HG02870 (cell line): ENCODE measurements at regions not wholly inside any gene's neighbourhood (a gene's known extent, or its start where the extent isn't known, plus 50 kb on each side); places are given as distances from the start of the nearest gene placed in this dataset.

Experiments
- ATAC-seq: cut with Tn5 transposase; IDR thresholded peaks from one replicate; pipeline ENCODE4 v1.9.1; 2021; ENCODE audit warnings: mild to moderate bottlenecking, moderate library complexity; ENCODE audit not compliant: unreplicated experiment

DNA sequence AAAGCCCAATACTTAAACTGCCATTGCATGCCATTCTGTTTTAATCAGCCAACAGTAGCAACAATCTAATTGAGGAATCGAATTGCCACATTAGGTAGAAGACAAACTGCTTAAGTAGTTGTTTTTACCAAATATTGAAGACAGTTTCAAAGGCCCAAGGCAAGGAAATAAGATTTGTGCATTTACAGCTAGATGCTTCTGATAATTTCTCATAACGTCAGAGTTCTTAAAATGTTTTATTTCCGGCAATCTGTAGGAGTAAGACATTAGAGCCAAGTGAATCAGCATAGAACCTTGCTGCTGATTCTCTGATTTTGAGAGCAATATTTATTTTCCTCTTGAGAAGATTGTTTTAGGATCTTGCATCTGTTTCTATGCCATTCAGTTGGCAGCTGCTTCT lies 174.3 kb downstream of the RBM43 start:
- ATAC-seq: no peak

DNA sequence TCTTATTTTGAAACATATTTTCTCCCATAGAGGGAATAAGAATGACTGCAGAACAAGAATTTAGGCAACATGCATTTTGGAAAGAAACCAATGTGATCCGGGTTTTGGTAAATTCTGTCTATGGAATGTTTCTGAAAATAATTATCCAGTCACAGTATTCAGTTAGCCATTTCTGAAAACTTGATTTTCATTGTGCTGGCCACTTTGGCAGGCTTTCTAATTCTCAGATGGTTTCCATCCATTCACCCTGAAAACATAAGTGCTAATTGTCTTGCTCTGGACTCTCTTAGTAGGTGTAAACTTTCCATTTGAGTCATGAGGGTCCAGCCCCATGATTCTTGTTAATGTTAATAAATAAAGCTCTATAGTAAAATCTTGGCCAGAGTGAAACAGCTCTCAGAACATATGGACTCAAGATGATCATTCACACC lies 176.5 kb downstream of the RBM43 start:
- ATAC-seq: no peak

GRCh38 chr2:151083856-151084795 lies 177.5 kb downstream of the RBM43 start:
- ATAC-seq: no peak

GRCh38 chr2:151078889-151079288 lies 182.8 kb downstream of the RBM43 start:
- ATAC-seq: no peak

GRCh38 chr2:151071906-151072305 lies 189.8 kb downstream of the RBM43 start:
- ATAC-seq: no peak

- ATAC-seq: no peak
These were observed 190.3 kb downstream of the RBM43 start for GRCh38 chr2:151071382-151071781.

GRCh38 chr2:151070253-151070652 lies 191.4 kb downstream of the RBM43 start:
- ATAC-seq: no peak

DNA sequence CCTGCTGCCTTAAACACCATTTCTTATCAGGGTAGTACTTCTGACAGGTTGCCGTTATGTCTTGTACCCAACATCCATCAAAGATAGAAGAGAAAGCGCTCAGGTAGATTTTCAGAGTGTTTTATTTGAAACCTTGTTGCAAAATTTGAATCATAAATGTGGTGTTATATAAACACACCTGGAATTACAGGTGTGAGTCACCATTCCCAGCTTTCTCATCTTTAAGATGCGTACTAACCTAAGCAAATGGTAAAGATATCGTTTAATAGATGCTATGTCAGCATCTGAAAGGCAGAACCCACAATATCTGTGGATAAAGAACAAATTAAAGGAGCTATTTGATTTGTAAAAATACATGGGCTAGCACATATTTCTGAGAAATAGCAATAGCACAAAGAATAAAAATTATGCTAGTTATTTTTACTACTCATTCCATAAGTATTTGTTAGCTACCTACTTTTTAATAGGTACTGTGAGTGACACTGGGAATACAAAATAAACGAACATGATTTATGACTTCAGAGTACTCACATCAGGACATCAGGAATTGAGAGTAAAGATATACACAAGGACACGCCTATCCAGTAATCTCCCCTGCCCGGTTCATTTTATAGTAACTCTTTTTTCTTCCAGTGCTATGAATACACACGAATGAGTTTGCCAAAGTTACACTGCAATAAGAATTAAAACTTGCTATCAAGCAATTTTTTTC lies 193.8 kb downstream of the RBM43 start:
- ATAC-seq: no peak

- ATAC-seq: no peak
These were observed 198.4 kb downstream of the RBM43 start for GRCh38 chr2:151063271-151063670.

DNA sequence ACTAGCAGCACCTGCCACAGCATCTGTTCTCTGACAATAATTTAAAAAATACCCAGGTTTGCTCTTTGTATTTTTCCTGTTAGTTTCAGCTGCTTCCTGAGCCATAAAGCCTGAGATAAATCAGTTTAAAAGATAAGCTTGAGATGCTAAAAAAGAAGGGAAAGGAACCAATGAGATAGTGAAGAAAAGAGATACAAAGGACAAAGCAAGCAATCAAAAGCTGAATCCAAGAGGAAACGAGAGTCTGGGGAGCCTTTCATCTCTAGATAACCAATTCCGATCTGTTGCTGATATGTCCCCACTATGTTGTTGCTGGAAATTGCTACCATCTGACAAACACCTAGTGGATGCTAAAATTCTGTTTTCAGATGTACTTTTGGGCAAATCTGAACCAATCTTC lies 201.4 kb downstream of the RBM43 start:
- no peak for ATAC-seq

GRCh38 chr2:151056870-151057269 lies 204.8 kb downstream of the RBM43 start:
- ATAC-seq: no peak

- ATAC-seq: no peak
These were observed 208.0 kb downstream of the RBM43 start for GRCh38 chr2:151053661-151053990.

GRCh38 chr2:151052850-151053660 lies 208.6 kb downstream of the RBM43 start:
- ATAC-seq: no peak

GRCh38 chr2:151051574-151052220 lies 210.0 kb downstream of the RBM43 start:
- peak; percentile 90 for ATAC-seq

- ATAC-seq: no peak
These were observed 211.9 kb downstream of the RBM43 start for GRCh38 chr2:151049746-151050145.

GRCh38 chr2:151048331-151049054 lies 213.2 kb downstream of the RBM43 start:
- no peak for ATAC-seq

DNA sequence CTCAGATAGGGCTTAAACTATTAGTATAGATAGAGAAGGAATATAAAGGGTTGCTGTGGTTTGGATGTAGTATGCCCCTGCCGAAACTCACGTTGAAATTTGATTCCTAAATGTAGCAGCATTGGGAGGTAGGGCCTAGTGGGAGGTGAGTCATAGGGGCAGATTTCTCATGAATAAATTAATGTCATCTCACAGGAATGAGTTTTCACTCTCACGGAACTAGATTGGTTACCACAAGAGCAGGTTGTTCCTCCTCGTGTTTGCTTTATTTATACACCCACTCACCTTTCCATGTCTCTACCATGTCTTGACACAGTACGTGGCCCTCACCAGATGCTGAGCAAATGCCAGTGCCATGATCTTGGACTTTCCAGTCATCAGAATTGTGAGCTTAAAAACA lies 218.2 kb downstream of the RBM43 start:
- no peak for ATAC-seq

- ATAC-seq: no peak
These were observed 218.7 kb downstream of the RBM43 start for GRCh38 chr2:151042964-151043363.

- no peak for ATAC-seq
These were observed 221.6 kb downstream of the RBM43 start for GRCh38 chr2:151040039-151040438.

- ATAC-seq: no peak
These were observed 223.1 kb downstream of the RBM43 start for GRCh38 chr2:151038516-151038915.
